Fibroblast of upper back skin (primary cell): ENCODE measurements at regions not wholly inside any gene's neighbourhood (a gene's known extent, or its start where the extent isn't known, plus 50 kb on each side); places are given as distances from the start of the nearest gene placed in this dataset.

ENCODE experiments used
- DNase-seq: peaks from one replicate; pipeline ENCODE4 v3.0.0-alpha.2; 2013

GRCh38 chr13:76414320-76414719 is 471.9 kb downstream of the KCTD12 start:
- no peak for DNase-seq

DNA sequence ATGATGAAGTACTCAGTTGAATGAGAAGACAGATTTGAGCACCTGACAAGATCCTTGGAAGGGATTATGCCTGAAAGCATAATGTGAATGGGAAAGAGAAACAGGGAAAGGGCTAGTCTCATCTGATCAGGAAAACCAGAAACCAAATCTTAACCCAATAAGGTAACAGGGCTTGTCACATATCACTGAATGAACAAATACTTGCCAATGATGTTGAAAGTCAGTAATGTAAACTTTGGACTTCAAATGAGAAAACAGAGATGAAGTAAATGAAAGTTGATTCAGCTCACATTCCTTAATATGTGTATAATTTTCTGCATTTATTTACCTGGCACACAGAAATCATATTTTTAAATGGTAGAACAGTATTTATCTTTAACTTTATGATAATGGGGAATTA is 480.0 kb downstream of the KCTD12 start:
- DNase-seq, result no peak

DNA sequence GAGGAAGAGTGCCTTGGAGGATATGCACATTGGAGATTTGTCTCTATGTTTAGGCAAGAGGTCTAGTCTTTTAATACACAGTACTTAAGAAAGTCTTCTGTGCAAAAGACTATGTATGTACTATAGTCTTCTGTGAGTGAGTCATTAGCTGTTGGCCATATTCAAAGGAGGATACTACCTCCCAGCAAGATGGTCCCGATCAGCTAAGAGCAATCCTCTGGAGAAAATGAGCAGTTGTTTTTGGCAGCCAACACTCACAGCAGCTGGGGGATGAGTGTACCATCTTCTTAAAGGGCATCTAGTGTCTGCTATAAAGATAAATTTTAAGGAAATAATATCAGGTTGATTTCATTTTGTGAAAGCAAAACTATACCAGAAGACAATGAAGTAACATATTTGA is 487.8 kb downstream of the KCTD12 start:
- peak; percentile 19 for DNase-seq

DNA sequence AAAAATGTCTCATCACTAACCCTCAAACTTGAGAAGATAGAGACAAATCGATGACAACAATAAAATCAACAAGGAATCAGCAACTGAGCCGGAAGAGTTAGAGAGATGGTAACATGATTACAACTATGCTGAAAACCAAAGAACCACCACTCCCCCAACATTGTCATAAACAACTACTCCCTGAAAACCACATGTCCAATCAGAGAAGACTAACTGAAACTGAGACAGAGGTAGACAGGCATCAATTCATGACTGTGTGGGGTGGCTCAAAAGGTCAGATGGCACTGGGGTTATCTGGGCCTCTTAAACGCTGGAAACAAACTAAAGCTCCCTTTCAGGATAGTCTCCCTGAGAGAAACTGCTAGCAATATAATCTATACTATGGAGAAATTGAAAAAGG is 488.8 kb downstream of the KCTD12 start:
- DNase-seq, result no peak

- no peak for DNase-seq
Observed at GRCh38 chr13:76389321-76389720, 496.9 kb downstream of the KCTD12 start.

- DNase-seq, result no peak
Observed at GRCh38 chr13:76387566-76387965, 498.6 kb downstream of the KCTD12 start.

- no peak for DNase-seq
Observed at GRCh38 chr13:76386321-76386720, 499.9 kb downstream of the KCTD12 start.

- DNase-seq, result no peak
Observed at GRCh38 chr13:76385586-76385985, 500.6 kb downstream of the KCTD12 start.

- peak; percentile 91 for DNase-seq
Observed at GRCh38 chr13:76383676-76384461, 502.3 kb downstream of the KCTD12 start.

GRCh38 chr13:76380446-76381065 is 505.6 kb downstream of the KCTD12 start:
- peak; percentile 72 for DNase-seq

DNA sequence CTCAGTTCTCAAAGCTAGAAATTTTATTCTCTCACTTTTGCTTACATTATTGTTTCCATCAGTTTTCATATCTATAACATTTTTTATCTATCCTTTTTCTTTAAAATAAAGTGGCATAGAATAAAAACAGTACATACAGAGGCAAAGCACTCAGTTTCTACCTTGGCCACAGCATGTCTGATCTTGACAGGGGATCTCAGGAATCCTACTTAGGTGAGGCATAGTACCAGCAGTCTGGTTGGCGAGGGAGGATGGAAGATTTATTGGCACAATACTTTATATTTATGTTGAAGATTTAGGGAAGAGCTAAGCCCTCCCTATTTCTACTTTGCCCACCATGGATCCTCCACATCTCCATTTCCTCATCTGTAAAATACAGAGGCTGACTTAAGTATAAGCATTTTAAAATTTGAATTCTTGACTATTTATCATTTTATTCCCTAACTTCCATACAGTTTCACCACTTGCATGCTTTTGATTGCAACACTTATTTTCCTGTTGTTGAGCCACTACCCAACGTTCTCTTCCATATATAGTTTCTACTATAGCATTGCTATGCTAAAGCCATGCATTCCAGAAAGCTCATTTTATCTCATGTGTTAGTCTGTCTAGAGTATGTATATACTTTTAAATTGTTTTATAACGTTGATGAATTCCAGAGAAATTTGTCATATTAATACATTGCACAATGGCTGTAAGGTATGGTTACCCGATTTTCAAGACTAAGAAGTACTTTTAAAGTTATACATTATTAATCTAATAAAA is 506.7 kb downstream of the KCTD12 start:
- DNase-seq, result peak; percentile 4

- no peak for DNase-seq
Observed at GRCh38 chr13:76378767-76379166, 507.4 kb downstream of the KCTD12 start.

GRCh38 chr13:76363682-76364289 is 522.4 kb downstream of the KCTD12 start:
- no peak for DNase-seq

GRCh38 chr13:76361868-76362267 is 524.3 kb downstream of the KCTD12 start:
- DNase-seq, result no peak

DNA sequence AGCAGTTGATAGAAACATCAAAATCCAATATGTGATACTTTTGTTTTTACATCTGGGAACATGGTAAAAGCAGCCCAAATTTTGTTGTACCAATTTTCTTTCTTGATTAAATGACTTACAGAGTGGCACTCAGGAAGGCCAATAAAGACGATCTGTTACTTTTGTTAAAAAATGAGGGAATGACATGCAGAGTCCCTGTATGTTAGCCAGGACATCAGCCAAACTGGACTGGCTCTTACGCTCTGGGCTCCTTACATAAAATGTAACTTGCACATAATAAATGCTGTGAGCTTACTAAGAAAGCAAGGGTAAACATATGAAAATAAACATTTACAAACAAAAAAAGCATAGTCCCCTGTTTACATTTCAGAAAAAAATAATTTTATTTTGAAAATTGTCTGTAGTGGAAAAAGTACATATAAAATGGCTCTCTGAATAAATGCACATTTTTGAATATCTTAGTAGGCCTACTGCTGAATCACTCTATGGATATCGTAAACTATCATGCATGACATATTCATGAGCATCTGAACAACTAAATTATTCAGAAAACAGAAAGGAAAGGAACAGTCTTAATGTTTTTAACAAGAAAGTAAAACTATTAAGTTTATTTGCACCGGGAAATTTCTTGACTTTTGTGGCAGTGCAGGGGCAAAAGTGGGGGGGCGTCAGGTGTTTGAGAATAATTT is 534.5 kb downstream of the KCTD12 start:
- DNase-seq, result no peak

- no peak for DNase-seq
Observed at GRCh38 chr13:76350399-76350798, 535.8 kb downstream of the KCTD12 start.

GRCh38 chr13:76349700-76350099 is 536.5 kb downstream of the KCTD12 start:
- peak; percentile 10 for DNase-seq

GRCh38 chr13:76339649-76340048 is 546.6 kb downstream of the KCTD12 start:
- DNase-seq, result no peak

DNA sequence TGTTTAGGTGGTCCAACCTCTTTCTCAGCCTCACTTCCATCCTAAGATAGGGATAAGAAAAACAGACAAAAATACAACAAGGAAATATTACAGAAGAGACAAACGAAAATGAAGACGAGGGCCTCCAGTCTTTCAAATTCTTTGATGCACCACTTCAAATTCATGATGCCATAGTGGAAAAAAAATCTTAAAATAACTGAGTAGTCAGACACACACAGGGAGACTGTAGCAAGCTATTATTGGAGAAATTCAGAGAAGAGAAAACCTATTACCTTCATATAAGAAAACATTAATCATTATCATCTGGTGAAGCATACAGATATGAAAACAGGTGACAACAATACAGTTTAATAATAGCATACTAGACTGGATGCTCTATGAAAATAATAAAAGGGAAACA is 548.2 kb downstream of the KCTD12 start:
- DNase-seq, result no peak

DNA sequence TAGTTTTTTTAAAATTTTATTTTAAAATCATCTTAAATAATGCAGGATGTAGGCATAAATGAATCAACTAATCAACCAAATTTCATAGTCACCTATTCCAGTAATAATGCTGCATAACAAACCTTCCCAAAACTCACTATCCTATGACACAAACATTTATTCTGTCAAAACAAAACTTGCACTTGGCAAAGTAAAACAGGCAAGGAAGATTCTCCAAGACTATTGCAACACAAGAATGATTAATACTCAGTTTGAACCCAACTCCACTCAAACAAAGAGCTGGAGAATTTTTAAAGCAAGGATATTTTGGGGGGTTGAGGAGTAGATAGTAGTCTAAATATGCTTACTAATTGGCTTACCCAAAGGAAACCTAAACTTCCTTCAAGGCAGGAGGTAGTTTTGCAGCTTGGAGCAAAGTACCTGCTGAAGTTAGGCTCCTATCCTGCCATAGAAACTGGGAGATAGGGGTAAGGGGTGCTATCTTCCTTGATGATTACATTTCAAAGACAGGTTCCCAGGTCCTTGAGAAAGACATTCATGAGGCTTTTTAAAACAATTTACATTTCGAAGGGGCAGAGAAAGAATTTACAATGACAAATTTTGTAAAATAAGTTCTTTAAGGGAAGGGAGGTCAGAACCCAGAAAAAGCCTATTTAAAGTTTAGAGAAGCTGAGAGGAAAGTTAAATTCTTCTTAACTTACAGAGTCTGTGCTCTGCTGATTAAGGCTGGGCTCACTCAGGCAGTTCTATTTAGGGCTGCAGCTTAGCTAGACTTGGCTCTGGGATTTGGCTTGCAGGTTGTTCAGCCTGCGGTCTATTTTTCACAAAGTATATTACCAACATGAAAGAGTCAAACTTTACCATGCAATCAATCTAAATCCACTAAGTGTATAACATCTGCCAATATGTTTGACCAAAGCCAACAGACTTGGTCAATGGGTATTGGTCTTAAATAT is 549.0 kb downstream of the KCTD12 start:
- no peak for DNase-seq

DNA sequence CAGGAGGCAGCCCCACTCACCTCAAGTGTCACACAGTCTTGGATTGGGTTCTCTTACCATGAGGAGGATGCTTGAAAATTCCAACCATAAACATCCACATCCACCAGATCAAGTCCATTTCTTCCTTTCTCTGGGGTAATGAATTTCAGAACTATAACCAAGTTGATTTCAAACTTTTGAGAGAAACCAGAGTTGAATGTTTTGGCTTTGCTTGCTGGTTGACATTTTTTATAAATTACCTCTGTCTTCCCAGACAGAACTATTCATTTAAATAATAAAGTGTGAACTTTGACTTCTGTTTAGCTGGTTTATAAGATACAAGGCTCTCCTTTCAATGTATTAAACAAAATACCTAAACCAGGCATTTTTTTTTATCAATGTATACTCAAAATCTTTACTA is 550.7 kb downstream of the KCTD12 start:
- no peak for DNase-seq
